Right atrium auricular region (tissue), 2 donors: ENCODE measurements at regions not wholly inside any gene's neighbourhood (a gene's known extent, or its start where the extent isn't known, plus 50 kb on each side); places are given as distances from the start of the nearest gene placed in this dataset.

Experiments
- DNase-seq: peaks from one replicate; pipeline ENCODE4 v3.0.0-alpha.2; 2019; ENCODE audit warnings: low spot score
- H3K27ac ChIP-seq, 2 donors: fragments of 200-600 bp; sonication (generic); 1 replicate in 1 of 2; 2 replicates in 1 of 2; pipeline ENCODE4 v1.5.1; 2016 to 2019
- H3K27me3 ChIP-seq, 2 donors: fragments of 200-600 bp; sonication (generic); one replicate each; pipeline versions ENCODE4 v1.5.1 to v1.6.0; 2017 to 2019
- H3K36me3 ChIP-seq: fragments of 200-600 bp; sonication (generic); one replicate; pipeline ENCODE4 v1.5.1; 2016
- H3K4me1 ChIP-seq, 2 donors: fragments of 200-600 bp; sonication (generic); one replicate each; pipeline versions ENCODE4 v1.5.1 to v1.6.0; 2017 to 2019
- H3K4me3 ChIP-seq, 2 donors: fragments of 200-600 bp; sonication (generic); 1 replicate in 1 of 2; 2 replicates in 1 of 2; pipeline ENCODE4 v1.5.1; 2017 to 2019; ENCODE audit warnings: mild to moderate bottlenecking in 1 of 2, moderate library complexity in 1 of 2
- H3K9me3 ChIP-seq, 2 donors: fragments of 200-600 bp; sonication (generic); one replicate each; pipeline ENCODE4 v1.5.1; 2019
- TF ChIP-seq, protein P1 (sequence below), 2 donors: fragments of 200-600 bp; sonication (generic); IDR thresholded peaks; one replicate each; pipeline ENCODE4 v1.5.1; 2019; ENCODE audit warnings: antibody characterized with exemption in 2 of 2

DNA sequence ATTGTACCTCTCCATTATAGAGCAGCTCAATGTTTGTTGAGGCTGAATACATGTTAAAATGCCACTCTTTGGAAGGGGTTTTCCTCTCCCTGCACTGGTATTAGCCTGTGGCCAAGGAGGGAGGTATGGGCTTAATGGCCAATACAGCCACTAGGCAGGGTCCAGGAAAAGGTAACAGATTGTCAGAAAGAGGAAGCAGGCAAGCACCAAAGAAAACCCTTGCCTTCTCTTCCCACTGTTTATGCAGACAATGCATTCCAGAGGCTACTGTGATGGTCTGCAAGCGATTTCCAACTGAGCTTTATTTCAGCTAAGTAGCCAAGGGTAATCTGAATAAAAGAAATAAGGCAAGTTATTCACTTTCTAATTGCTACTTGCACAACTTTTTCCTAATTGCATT lies 95.3 kb upstream of the SLC27A6 start:
- TF ChIP-seq, protein P1, sequence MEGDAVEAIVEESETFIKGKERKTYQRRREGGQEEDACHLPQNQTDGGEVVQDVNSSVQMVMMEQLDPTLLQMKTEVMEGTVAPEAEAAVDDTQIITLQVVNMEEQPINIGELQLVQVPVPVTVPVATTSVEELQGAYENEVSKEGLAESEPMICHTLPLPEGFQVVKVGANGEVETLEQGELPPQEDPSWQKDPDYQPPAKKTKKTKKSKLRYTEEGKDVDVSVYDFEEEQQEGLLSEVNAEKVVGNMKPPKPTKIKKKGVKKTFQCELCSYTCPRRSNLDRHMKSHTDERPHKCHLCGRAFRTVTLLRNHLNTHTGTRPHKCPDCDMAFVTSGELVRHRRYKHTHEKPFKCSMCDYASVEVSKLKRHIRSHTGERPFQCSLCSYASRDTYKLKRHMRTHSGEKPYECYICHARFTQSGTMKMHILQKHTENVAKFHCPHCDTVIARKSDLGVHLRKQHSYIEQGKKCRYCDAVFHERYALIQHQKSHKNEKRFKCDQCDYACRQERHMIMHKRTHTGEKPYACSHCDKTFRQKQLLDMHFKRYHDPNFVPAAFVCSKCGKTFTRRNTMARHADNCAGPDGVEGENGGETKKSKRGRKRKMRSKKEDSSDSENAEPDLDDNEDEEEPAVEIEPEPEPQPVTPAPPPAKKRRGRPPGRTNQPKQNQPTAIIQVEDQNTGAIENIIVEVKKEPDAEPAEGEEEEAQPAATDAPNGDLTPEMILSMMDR (IDR thresholded peaks at IDR 0.05), result no peak
- no peaks in the 10 kb centered on the region for H3K9me3 ChIP-seq
- H3K4me3 ChIP-seq, result no peak overlapping the region
- H3K27ac ChIP-seq, result no peak overlapping the region
- no peak for DNase-seq
- H3K4me1 ChIP-seq, result no peaks in the 10 kb centered on the region
- no peaks in the 10 kb centered on the region for H3K36me3 ChIP-seq
- no peaks in the 10 kb centered on the region for H3K27me3 ChIP-seq

DNA sequence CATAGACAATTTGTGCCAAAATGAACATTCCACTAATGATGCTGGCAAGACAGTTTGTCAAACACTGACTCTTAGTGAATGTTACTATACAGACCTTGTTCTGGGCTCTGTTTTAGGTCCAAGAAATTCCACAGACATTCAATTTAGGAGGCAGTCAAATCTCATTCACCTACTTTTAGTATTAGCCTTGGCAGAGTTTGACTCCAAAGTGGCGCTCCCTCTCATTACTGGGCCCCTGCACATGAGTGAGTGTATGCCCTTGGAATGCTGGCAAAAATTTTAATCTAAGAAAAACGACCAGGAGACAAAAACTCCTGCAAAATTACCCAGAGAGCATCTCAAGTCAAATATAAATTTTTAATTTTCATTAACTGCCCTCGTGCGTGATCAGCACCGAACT lies 94.9 kb upstream of the SLC27A6 start:
- Histone ChIP-seq H3K27me3 (no peaks in the 10 kb centered on the region), H3K4me1 (no peaks in the 10 kb centered on the region), H3K9me3 (no peaks in the 10 kb centered on the region), H3K4me3 (no peak overlapping the region), H3K36me3 (no peaks in the 10 kb centered on the region), H3K27ac (no peak overlapping the region)
- DNase-seq, result no peak
- TF ChIP-seq, protein P1 (IDR thresholded peaks at IDR 0.05), result no peak

DNA sequence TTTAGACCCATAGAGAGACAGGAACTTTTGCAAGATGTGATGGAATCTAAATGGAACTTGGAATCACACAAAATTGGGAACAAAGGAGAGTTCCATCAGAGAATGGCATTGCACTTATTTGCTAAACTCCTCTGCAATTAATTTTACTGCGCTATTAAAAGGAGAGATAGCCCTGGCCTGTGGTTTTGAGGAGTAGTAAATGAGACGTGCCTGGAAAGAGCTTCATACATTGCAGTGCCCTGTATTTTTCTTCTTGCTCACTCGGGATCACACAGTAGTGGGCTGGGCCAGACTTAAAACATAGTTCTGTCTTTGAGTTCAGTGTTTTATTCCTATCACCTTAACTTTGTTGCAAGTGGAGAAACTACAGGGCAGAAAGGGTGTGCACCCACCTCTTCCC lies 94.4 kb upstream of the SLC27A6 start:
- Histone ChIP-seq H3K27ac (no peak overlapping the region), H3K4me1 (no peaks in the 10 kb centered on the region), H3K4me3 (no peak overlapping the region), H3K36me3 (no peaks in the 10 kb centered on the region), H3K27me3 (no peaks in the 10 kb centered on the region), H3K9me3 (no peaks in the 10 kb centered on the region)
- TF ChIP-seq, protein P1 (IDR thresholded peaks at IDR 0.05), result no peak
- no peak for DNase-seq

DNA sequence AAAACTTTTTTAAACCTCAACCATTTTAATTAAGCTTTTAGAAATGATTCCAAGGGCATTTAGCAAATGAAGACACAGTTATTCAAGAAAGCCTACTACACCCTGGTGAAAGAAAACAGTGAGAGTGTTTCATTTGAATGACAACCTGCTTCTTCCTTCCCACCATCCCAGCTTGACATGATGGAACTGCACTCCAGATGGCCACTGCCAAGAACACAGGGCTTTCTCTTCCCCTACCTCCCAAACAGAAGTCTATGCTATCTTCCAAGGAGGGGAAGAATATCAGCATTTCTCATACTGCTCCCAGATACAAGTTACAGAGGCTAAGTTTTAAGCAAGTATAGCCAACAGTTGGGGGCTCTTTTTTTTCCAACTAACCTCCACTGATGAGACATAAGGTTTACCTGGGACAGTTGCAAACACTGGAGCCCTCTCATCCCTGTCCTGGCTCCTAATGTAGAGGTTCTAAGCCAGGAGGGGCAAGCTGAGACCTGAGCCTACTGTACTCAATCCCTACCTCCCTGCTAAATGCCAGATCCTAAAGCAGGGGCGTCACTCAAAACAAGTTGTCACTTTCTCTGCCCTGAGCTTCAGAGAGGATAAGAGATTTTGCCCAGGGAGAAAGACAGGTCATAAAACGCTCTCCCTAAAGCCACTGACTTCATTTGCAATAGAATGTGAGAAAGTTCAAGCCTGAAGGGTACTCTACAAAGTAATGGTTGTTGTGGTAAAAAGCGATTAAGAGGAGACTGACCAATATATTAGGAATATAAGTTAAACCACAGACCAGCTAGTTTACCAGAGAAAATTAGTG lies 88.5 kb upstream of the SLC27A6 start:
- H3K4me1 ChIP-seq, result no peaks in the 10 kb centered on the region
- no peak overlapping the region for H3K27ac ChIP-seq
- no peak overlapping the region for H3K4me3 ChIP-seq
- H3K27me3 ChIP-seq, result no peaks in the 10 kb centered on the region
- H3K9me3 ChIP-seq, result no peaks in the 10 kb centered on the region
- TF ChIP-seq, protein P1 (IDR thresholded peaks at IDR 0.05), result no peak
- no peaks in the 10 kb centered on the region for H3K36me3 ChIP-seq
- no peak for DNase-seq

DNA sequence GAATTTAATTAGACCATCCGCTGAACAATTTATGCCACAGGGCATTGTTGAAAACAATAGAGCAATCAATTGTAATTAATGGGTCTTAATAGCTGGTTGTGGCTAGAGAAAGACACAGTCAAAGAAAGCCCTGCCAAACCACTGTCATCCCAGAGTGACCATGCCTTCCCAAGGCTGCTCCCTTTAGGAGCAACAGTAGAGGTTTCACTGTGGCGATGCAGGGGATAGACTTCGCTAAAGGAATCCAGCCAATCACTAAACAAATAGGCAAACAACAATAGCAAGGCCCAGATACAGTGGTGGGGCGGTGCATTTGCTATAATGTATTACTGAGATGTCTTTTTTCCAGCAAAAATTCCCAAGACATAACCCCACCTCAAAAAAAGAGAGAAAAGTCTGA lies 87.8 kb upstream of the SLC27A6 start:
- H3K27ac ChIP-seq, result no peak overlapping the region
- H3K4me1 ChIP-seq, result no peaks in the 10 kb centered on the region
- TF ChIP-seq, protein P1 (IDR thresholded peaks at IDR 0.05), result no peak
- H3K27me3 ChIP-seq, result no peaks in the 10 kb centered on the region
- H3K36me3 ChIP-seq, result no peaks in the 10 kb centered on the region
- H3K4me3 ChIP-seq, result no peak overlapping the region
- no peaks in the 10 kb centered on the region for H3K9me3 ChIP-seq
- no peak for DNase-seq
